ENCODE measurements at regions not wholly inside any gene's neighbourhood (a gene's known extent, or its start where the extent isn't known, plus 50 kb on each side); places are given as distances from the start of the nearest gene placed in this dataset.

GRCh38 chr11:123254357-123254756 lies 59.3 kb upstream of the CLMP start:
- no peak overlapping the region for H3K9ac ChIP-seq (ENCODE audit: insufficient read depth, low read length)
- H3K4me2 ChIP-seq (ENCODE audit: extremely low read depth, insufficient read depth, low read length): no peak overlapping the region
- H3K27me3 ChIP-seq (ENCODE audit: control insufficient read depth, insufficient read depth, low read length): no peaks in the 10 kb centered on the region
- no peak overlapping the region for H3K4me3 ChIP-seq (replicated peaks in 1 of 4; ENCODE audit: control extremely low read depth in 1 of 4, insufficient read depth in 1 of 4, low read depth in 3 of 4, low read length in 4 of 4)
- no peaks in the 10 kb centered on the region for H4K20me1 ChIP-seq (ENCODE audit: control insufficient read depth, extremely low read depth, insufficient read depth, low read length)
- no peak for TF ChIP-seq EZH2 (IDR thresholded peaks at IDR 0.05; ENCODE audit: low read length, missing control alignments)
- TF ChIP-seq CTCF (conservative IDR thresholded peaks at IDR 0.05 in 1 of 2, IDR thresholded peaks at IDR 0.05 in 1 of 2; ENCODE audit: low read depth in 1 of 2, low read length in 2 of 2): no peak
- no peak overlapping the region for H2AFZ ChIP-seq (ENCODE audit: low read length)
- no peaks in the 10 kb centered on the region for H3K9me3 ChIP-seq (ENCODE audit: control insufficient read depth, insufficient read depth, low read depth, low read length)
- peaks cover 10% of the 10 kb centered on the region for H3K4me1 ChIP-seq (ENCODE audit: control insufficient read depth, extremely low read depth, insufficient read depth, low read length)
- DNase-seq (ENCODE audit: low read depth in 2 of 2): no peak
- H3K36me3 ChIP-seq (ENCODE audit: control insufficient read depth, insufficient read depth, low read length): no peaks in the 10 kb centered on the region
- no peak overlapping the region for H3K27ac ChIP-seq (ENCODE audit: insufficient read depth, low read length)
- no peaks in the 10 kb centered on the region for H3K79me2 ChIP-seq (ENCODE audit: control insufficient read depth, insufficient read depth, low read length)

GRCh38 chr11:123253911-123254310 lies 58.9 kb upstream of the CLMP start:
- Histone ChIP-seq H4K20me1 (ENCODE audit: control insufficient read depth, extremely low read depth, insufficient read depth, low read length) (no peaks in the 10 kb centered on the region), H3K9ac (ENCODE audit: insufficient read depth, low read length) (no peak overlapping the region), H2AFZ (ENCODE audit: low read length) (no peak overlapping the region), H3K9me3 (ENCODE audit: control insufficient read depth, insufficient read depth, low read depth, low read length) (no peaks in the 10 kb centered on the region), H3K4me1 (ENCODE audit: control insufficient read depth, extremely low read depth, insufficient read depth, low read length) (peaks cover 10% of the 10 kb centered on the region), H3K4me2 (ENCODE audit: extremely low read depth, insufficient read depth, low read length) (no peak overlapping the region), H3K27me3 (ENCODE audit: control insufficient read depth, insufficient read depth, low read length) (no peaks in the 10 kb centered on the region), H3K27ac (ENCODE audit: insufficient read depth, low read length) (no peak overlapping the region), H3K79me2 (ENCODE audit: control insufficient read depth, insufficient read depth, low read length) (no peaks in the 10 kb centered on the region), H3K36me3 (ENCODE audit: control insufficient read depth, insufficient read depth, low read length) (no peaks in the 10 kb centered on the region), H3K4me3 (replicated peaks in 1 of 4; ENCODE audit: control extremely low read depth in 1 of 4, insufficient read depth in 1 of 4, low read depth in 3 of 4, low read length in 4 of 4) (no peak overlapping the region)
- TF ChIP-seq EZH2 (IDR thresholded peaks at IDR 0.05; ENCODE audit: low read length, missing control alignments): no peak
- TF ChIP-seq CTCF (conservative IDR thresholded peaks at IDR 0.05 in 1 of 2, IDR thresholded peaks at IDR 0.05 in 1 of 2; ENCODE audit: low read depth in 1 of 2, low read length in 2 of 2): no peak
- peak; percentile 47 to 90 for DNase-seq (ENCODE audit: low read depth in 2 of 2)

GRCh38 chr11:123253223-123253622 lies 58.2 kb upstream of the CLMP start:
- Histone ChIP-seq H3K4me2 (ENCODE audit: extremely low read depth, insufficient read depth, low read length) (no peak overlapping the region), H2AFZ (ENCODE audit: low read length) (no peak overlapping the region), H3K36me3 (ENCODE audit: control insufficient read depth, insufficient read depth, low read length) (no peaks in the 10 kb centered on the region), H3K4me1 (ENCODE audit: control insufficient read depth, extremely low read depth, insufficient read depth, low read length) (peaks cover 10% of the 10 kb centered on the region), H3K79me2 (ENCODE audit: control insufficient read depth, insufficient read depth, low read length) (no peaks in the 10 kb centered on the region), H3K27me3 (ENCODE audit: control insufficient read depth, insufficient read depth, low read length) (no peaks in the 10 kb centered on the region), H3K27ac (ENCODE audit: insufficient read depth, low read length) (no peak overlapping the region), H3K4me3 (replicated peaks in 1 of 4; ENCODE audit: control extremely low read depth in 1 of 4, insufficient read depth in 1 of 4, low read depth in 3 of 4, low read length in 4 of 4) (no peak overlapping the region), H3K9me3 (ENCODE audit: control insufficient read depth, insufficient read depth, low read depth, low read length) (no peaks in the 10 kb centered on the region), H4K20me1 (ENCODE audit: control insufficient read depth, extremely low read depth, insufficient read depth, low read length) (no peaks in the 10 kb centered on the region), H3K9ac (ENCODE audit: insufficient read depth, low read length) (no peak overlapping the region)
- no peak for TF ChIP-seq CTCF (conservative IDR thresholded peaks at IDR 0.05 in 1 of 2, IDR thresholded peaks at IDR 0.05 in 1 of 2; ENCODE audit: low read depth in 1 of 2, low read length in 2 of 2)
- TF ChIP-seq EZH2 (IDR thresholded peaks at IDR 0.05; ENCODE audit: low read length, missing control alignments): no peak
- no peak for DNase-seq (ENCODE audit: low read depth in 2 of 2)

Measured in fibroblast of lung (primary cell).